GM06990 (cell line): ENCODE measurements at regions not wholly inside any gene's neighbourhood (a gene's known extent, or its start where the extent isn't known, plus 50 kb on each side); places are given as distances from the start of the nearest gene placed in this dataset.

ENCODE experiments used
- DNase-seq: peaks from one replicate; pipeline ENCODE4 v3.0.0-alpha.2; 2011; ENCODE audit not compliant: insufficient read length; ENCODE audit errors: extremely low read depth
- H3K27me3 ChIP-seq: replicated peaks from 2 replicates; pipeline ENCODE4 v1.6.0; 2011; ENCODE audit warnings: low read length; ENCODE audit not compliant: control insufficient read depth, insufficient read depth
- H3K36me3 ChIP-seq: 2 replicates; pipeline ENCODE4 v1.5.1; 2011; ENCODE audit warnings: low read length; ENCODE audit not compliant: control insufficient read depth, insufficient read depth
- H3K4me3 ChIP-seq: replicated peaks from 2 replicates; pipeline ENCODE4 v1.5.1; 2011; ENCODE audit warnings: low read depth, mild to moderate bottlenecking, control low read depth, low read length
- CTCF ChIP-seq: IDR thresholded peaks from 2 replicates; pipeline ENCODE4 v1.5.1; 2011; ENCODE audit warnings: low read length, control low read depth, mild to moderate bottlenecking, inconsistent platforms; ENCODE audit not compliant: insufficient read depth, poor library complexity, severe bottlenecking

- Histone ChIP-seq H3K27me3 (no peaks in the 10 kb centered on the region), H3K4me3 (no peak overlapping the region), H3K36me3 (no peaks in the 10 kb centered on the region)
- DNase-seq: no peak
- TF ChIP-seq CTCF: no peak
These were observed 268.5 kb downstream of the ENC1 start for GRCh38 chr5:74372051-74372450.

- TF ChIP-seq CTCF: no peak
- Histone ChIP-seq H3K36me3 (no peaks in the 10 kb centered on the region), H3K4me3 (no peak overlapping the region), H3K27me3 (no peaks in the 10 kb centered on the region)
- DNase-seq: no peak
These were observed 268.9 kb downstream of the ENC1 start for GRCh38 chr5:74371621-74372020.

- no peak for TF ChIP-seq CTCF
- no peaks in the 10 kb centered on the region for H3K36me3 ChIP-seq
- DNase-seq: no peak
- no peak overlapping the region for H3K4me3 ChIP-seq
- H3K27me3 ChIP-seq: no peaks in the 10 kb centered on the region
These were observed 270.4 kb downstream of the ENC1 start for GRCh38 chr5:74370168-74370567.

GRCh38 chr5:74369173-74369572 is 271.4 kb downstream of the ENC1 start:
- H3K4me3 ChIP-seq: no peak overlapping the region
- no peak for TF ChIP-seq CTCF
- no peaks in the 10 kb centered on the region for H3K27me3 ChIP-seq
- no peaks in the 10 kb centered on the region for H3K36me3 ChIP-seq
- no peak for DNase-seq

GRCh38 chr5:74367934-74368333 is 272.6 kb downstream of the ENC1 start:
- Histone ChIP-seq H3K27me3 (no peaks in the 10 kb centered on the region), H3K36me3 (no peaks in the 10 kb centered on the region), H3K4me3 (no peak overlapping the region)
- no peak for TF ChIP-seq CTCF
- DNase-seq: no peak

- Histone ChIP-seq H3K4me3 (no peak overlapping the region), H3K36me3 (no peaks in the 10 kb centered on the region), H3K27me3 (no peaks in the 10 kb centered on the region)
- TF ChIP-seq CTCF: no peak
- DNase-seq: no peak
These were observed 273.2 kb downstream of the ENC1 start for GRCh38 chr5:74367241-74367733.
